WERI-Rb-1 (cell line): ENCODE measurements at regions not wholly inside any gene's neighbourhood (a gene's known extent, or its start where the extent isn't known, plus 50 kb on each side); places are given as distances from the start of the nearest gene placed in this dataset.
"Not testable (repeated sequence)": the region's sequence is repeated elsewhere in the genome, so short reads cannot be mapped to it uniquely, and the experiment has no call there.

ENCODE experiments used
- DNase-seq: peaks from one replicate; pipeline ENCODE4 v3.0.0-alpha.2; 2020
- H3K27ac ChIP-seq: fragments of 250-450 bp; sonication (Bioruptor Pico); 2 replicates; pipeline ENCODE4 v1.5.1; 2020; ENCODE audit warnings: mild to moderate bottlenecking, moderate library complexity
- H3K27me3 ChIP-seq: fragments of 250-450 bp; sonication (Bioruptor Pico); 2 replicates; pipeline ENCODE4 v1.5.1; 2021; ENCODE audit warnings: mild to moderate bottlenecking, low read depth, moderate library complexity; ENCODE audit not compliant: insufficient read depth, severe bottlenecking
- H3K36me3 ChIP-seq: fragments of 250-450 bp; sonication (Bioruptor Pico); 2 replicates; pipeline ENCODE4 v1.5.1; 2020; ENCODE audit warnings: mild to moderate bottlenecking, moderate library complexity
- H3K4me3 ChIP-seq: 2 replicates; pipeline ENCODE4 v1.5.1; 2011; ENCODE audit warnings: low read depth, mild to moderate bottlenecking, control low read depth, low read length
- H3K9me3 ChIP-seq: fragments of 250-450 bp; sonication (Bioruptor Pico); 2 replicates; pipeline ENCODE4 v1.5.1; 2021; ENCODE audit warnings: mild to moderate bottlenecking, moderate library complexity; ENCODE audit not compliant: severe bottlenecking
- CTCF ChIP-seq: IDR thresholded peaks from 2 replicates; pipeline ENCODE4 v1.5.1; 2011; ENCODE audit warnings: low read depth, mild to moderate bottlenecking, control low read depth, inconsistent platforms, low read length

DNA sequence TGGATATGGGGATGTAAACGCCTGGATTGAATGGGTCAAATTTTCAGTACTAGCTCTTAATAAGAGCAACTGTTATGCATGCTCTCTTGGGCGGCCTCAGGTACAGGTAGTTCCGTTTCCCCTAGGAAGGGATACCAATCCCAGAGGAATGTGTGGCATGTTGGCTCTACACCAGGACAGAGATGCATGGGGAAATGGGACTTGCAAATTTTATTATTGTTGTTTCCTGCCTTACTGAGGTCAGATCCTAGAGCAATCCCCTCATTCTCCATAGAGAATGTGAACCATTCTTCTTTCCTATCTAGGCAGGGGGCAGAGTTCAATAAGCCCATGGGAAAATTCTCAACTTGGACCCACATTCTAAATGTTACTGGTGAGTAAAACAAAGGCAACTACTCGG is 361.8 kb upstream of the FGF16 start:
- Histone ChIP-seq H3K27ac (no peak overlapping the region), H3K36me3 (no peaks in the 10 kb centered on the region), H3K27me3 (peaks cover 20% of the 10 kb centered on the region), H3K4me3 (no peak overlapping the region), H3K9me3 (no peaks in the 10 kb centered on the region)
- TF ChIP-seq CTCF = no peak
- DNase-seq = no peak

GRCh38 chrX:77087529-77088169 is 359.5 kb upstream of the FGF16 start:
- Histone ChIP-seq H3K9me3 (no peaks in the 10 kb centered on the region), H3K4me3 (no peak overlapping the region), H3K27ac (no peak overlapping the region), H3K36me3 (no peaks in the 10 kb centered on the region), H3K27me3 (peaks cover 20% of the 10 kb centered on the region)
- no peak for TF ChIP-seq CTCF
- no peak for DNase-seq

DNA sequence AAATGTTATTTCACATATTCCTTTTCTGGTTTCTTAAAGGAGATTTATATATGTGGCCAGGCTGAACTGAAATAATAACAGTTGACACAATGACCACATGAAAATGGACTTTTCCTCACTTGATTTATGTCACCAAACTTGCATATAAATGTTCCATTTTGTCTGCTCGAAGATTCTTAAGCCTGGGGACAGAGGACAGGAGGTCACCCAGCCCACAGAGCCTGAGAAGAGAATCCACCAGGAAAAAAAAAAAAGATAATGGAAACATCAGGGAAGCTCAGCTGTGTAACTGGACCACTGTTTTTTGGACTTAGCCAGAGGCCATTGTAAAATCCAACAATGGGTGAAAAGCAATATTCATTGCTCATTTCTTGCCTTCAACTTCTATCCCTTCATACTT is 359.0 kb upstream of the FGF16 start:
- no peak overlapping the region for H3K27ac ChIP-seq
- no peaks in the 10 kb centered on the region for H3K36me3 ChIP-seq
- DNase-seq = no peak
- H3K9me3 ChIP-seq = no peaks in the 10 kb centered on the region
- no peak overlapping the region for H3K4me3 ChIP-seq
- no peak for TF ChIP-seq CTCF
- peaks cover 20% of the 10 kb centered on the region for H3K27me3 ChIP-seq

DNA sequence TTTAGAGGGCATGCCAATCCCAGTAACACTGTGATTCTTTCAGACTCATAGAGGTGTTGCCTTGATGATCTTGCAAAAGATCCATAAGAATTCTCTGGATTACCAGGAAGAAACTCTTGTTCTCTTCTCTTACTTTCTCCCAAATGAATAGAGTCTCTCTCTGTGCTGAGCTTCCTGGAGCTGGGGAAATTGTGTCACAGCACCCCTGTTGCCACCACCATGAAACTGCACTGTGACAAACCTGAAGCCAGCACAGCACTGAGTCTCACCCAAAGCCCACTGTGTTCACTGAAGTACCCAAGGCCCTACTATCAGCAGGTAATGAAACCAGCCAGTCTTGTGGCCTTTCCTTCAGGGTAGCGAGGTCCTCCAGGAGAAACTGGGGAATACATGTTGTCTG is 332.7 kb upstream of the FGF16 start:
- TF ChIP-seq CTCF = peak; percentile 22; the same call in 1 of the 2 replicates
- no peak for DNase-seq
- peaks cover 5% of the 10 kb centered on the region for H3K27me3 ChIP-seq
- H3K4me3 ChIP-seq = no peak overlapping the region
- H3K9me3 ChIP-seq = no peaks in the 10 kb centered on the region
- H3K27ac ChIP-seq = no peak overlapping the region
- H3K36me3 ChIP-seq = no peaks in the 10 kb centered on the region

DNA sequence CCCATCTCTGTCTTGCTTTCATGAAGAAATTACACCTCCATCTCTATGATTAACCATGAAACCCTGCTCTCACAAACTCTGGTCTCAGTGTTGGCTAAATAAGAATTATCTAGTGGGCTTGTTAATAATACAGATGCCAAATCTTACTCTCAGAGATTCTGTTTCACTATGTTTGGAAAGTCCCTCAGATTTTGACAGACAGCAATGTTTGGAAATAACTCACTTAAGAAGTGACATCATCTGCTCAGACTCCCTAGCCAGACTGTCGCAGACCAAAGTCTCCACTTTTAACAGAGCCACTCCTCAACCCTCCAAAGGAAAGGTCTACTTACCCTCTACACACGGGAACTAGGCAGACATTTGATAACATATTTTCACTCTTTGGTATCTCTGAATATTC is 328.5 kb upstream of the FGF16 start:
- Histone ChIP-seq H3K4me3 (no peak overlapping the region), H3K27me3 (peaks cover 5% of the 10 kb centered on the region), H3K27ac (no peak overlapping the region), H3K9me3 (no peaks in the 10 kb centered on the region), H3K36me3 (no peaks in the 10 kb centered on the region)
- no peak for TF ChIP-seq CTCF
- DNase-seq = no peak

DNA sequence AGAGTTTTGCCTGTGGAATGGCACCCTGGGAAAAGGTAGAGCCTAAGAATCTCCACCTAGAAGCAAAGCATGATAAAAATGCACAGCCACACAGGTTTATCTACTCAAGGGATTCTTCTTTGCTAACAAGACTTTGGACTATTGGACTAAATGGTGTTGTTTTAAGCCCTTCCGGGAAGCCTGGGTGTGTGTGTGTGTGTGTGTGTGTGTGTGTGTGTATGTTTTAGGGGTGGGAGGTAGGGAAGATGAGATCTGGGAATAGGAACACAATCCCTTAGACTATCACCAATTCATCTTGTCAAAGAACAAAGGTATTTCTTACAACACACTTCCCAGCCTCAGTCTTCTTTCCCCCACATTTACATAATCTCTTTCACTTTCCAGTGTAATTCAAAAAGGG is 327.5 kb upstream of the FGF16 start:
- TF ChIP-seq CTCF = no peak
- no peak for DNase-seq

DNA sequence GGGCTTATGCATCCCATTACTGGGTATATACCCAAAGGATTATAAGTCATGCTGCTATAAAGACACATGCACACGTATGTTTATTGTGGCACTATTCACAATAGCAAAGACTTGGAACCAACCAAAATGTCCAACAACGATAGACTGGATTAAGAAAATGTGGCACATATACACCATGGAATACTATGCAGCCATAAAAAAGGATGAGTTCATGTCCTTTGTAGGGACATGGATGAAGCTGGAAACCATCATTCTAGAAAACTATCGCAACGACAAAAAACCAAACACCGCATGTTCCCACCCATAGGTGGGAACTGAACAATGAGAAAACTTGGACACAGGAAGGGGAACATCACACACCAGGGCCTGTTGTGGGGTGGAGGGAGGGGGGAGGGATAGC is 323.3 kb upstream of the FGF16 start:
- not testable (repeated sequence) for H3K4me3 ChIP-seq, H3K27me3 ChIP-seq, H3K36me3 ChIP-seq, H3K27ac ChIP-seq, H3K9me3 ChIP-seq, DNase-seq

More for the DNA sequence above, 327.5 kb upstream of the FGF16 start:
- no peaks in the 10 kb centered on the region for H3K9me3 ChIP-seq
- no peaks in the 10 kb centered on the region for H3K36me3 ChIP-seq
- H3K4me3 ChIP-seq = no peak overlapping the region
- no peak overlapping the region for H3K27ac ChIP-seq
- peaks cover 5% of the 10 kb centered on the region for H3K27me3 ChIP-seq

- H3K9me3 ChIP-seq, DNase-seq, H3K27me3 ChIP-seq, H3K27ac ChIP-seq, H3K36me3 ChIP-seq, H3K4me3 ChIP-seq: not testable (repeated sequence)
Measured at GRCh38 chrX:77127571-77127970, 319.6 kb upstream of the FGF16 start.
